HG03342 (cell line): ENCODE measurements at regions not wholly inside any gene's neighbourhood (a gene's known extent, or its start where the extent isn't known, plus 50 kb on each side); places are given as distances from the start of the nearest gene placed in this dataset.

Experiments
- ATAC-seq: cut with Tn5 transposase; IDR thresholded peaks from one replicate; pipeline ENCODE4 v1.9.1; 2021; ENCODE audit warnings: mild to moderate bottlenecking, moderate library complexity; ENCODE audit not compliant: unreplicated experiment

GRCh38 chr20:60124776-60125381, 166.7 kb downstream of the CDH26 start:
- ATAC-seq: no peak

GRCh38 chr20:60125513-60125912, 167.3 kb downstream of the CDH26 start:
- ATAC-seq: no peak

- ATAC-seq: no peak
These were observed 168.8 kb downstream of the CDH26 start for GRCh38 chr20:60126975-60127374.

GRCh38 chr20:60131375-60131774, 173.2 kb downstream of the CDH26 start:
- ATAC-seq: no peak

GRCh38 chr20:60132162-60132826, 174.1 kb downstream of the CDH26 start:
- no peak for ATAC-seq

GRCh38 chr20:60132827-60133670, 174.8 kb downstream of the CDH26 start:
- ATAC-seq: no peak

GRCh38 chr20:60135276-60135675, 177.1 kb downstream of the CDH26 start:
- no peak for ATAC-seq

- no peak for ATAC-seq
These were observed 178.6 kb downstream of the CDH26 start for GRCh38 chr20:60136645-60137401.

GRCh38 chr20:60137657-60138245, 179.5 kb downstream of the CDH26 start:
- ATAC-seq: no peak

GRCh38 chr20:60138256-60139220, 180.3 kb downstream of the CDH26 start:
- no peak for ATAC-seq

GRCh38 chr20:60139663-60140446, 181.6 kb downstream of the CDH26 start:
- ATAC-seq: no peak

GRCh38 chr20:60142587-60142986, 184.4 kb downstream of the CDH26 start:
- ATAC-seq: no peak

GRCh38 chr20:60143261-60143842, 185.1 kb downstream of the CDH26 start:
- no peak for ATAC-seq

- ATAC-seq: no peak
These were observed 186.2 kb downstream of the CDH26 start for GRCh38 chr20:60144404-60144803.

GRCh38 chr20:60144974-60145527, 186.8 kb downstream of the CDH26 start:
- no peak for ATAC-seq

GRCh38 chr20:60147004-60147403, 188.8 kb downstream of the CDH26 start:
- ATAC-seq: no peak

GRCh38 chr20:60148885-60149284, 190.7 kb downstream of the CDH26 start:
- ATAC-seq: no peak

- no peak for ATAC-seq
These were observed 194.6 kb downstream of the CDH26 start for GRCh38 chr20:60152792-60153191.
